Mesenchymal stem cell (in vitro differentiated cells and primary cell): ENCODE measurements at regions not wholly inside any gene's neighbourhood (a gene's known extent, or its start where the extent isn't known, plus 50 kb on each side); places are given as distances from the start of the nearest gene placed in this dataset.

Experiments used
- DNase-seq: peaks from one replicate; pipeline ENCODE4 v3.0.0-alpha.2; 2013
- H2AFZ ChIP-seq: one replicate; pipeline ENCODE4 v1.6.1; 2013; ENCODE audit warnings: low read depth, mild to moderate bottlenecking, control low read depth, inconsistent platforms, low read length, moderate library complexity
- H2AK5ac ChIP-seq: 2 replicates; pipeline ENCODE4 v1.6.1; 2013; ENCODE audit warnings: low read length, moderate library complexity, mild to moderate bottlenecking, inconsistent platforms; ENCODE audit not compliant: severe bottlenecking
- H2BK120ac ChIP-seq: one replicate; pipeline ENCODE4 v1.6.1; 2013; ENCODE audit warnings: low read depth, mild to moderate bottlenecking, inconsistent platforms, low read length, moderate library complexity
- H2BK12ac ChIP-seq, 2 experiments: one replicate each; pipeline ENCODE4 v1.6.1; 2013; ENCODE audit warnings: inconsistent platforms in 2 of 2, low read length in 2 of 2, mild to moderate bottlenecking in 2 of 2, moderate library complexity in 2 of 2, control low read depth in 1 of 2
- H2BK15ac ChIP-seq: one replicate; pipeline ENCODE4 v1.6.1; 2013; ENCODE audit warnings: mild to moderate bottlenecking, low read depth, inconsistent platforms; ENCODE audit not compliant: poor library complexity, severe bottlenecking
- H2BK5ac ChIP-seq: 2 replicates; pipeline ENCODE4 v1.6.1; 2013; ENCODE audit warnings: low read depth, mild to moderate bottlenecking, low read length, control low read depth, inconsistent platforms; ENCODE audit not compliant: poor library complexity, severe bottlenecking
- H3K14ac ChIP-seq, 2 experiments: one replicate each; pipeline ENCODE4 v1.6.1; 2013; ENCODE audit warnings: inconsistent platforms in 2 of 2, low read length in 2 of 2, control low read depth in 1 of 2, mild to moderate bottlenecking in 1 of 2, moderate library complexity in 1 of 2
- H3K18ac ChIP-seq, 2 experiments: one replicate each; pipeline ENCODE4 v1.6.1; 2013; ENCODE audit warnings: inconsistent platforms in 2 of 2, low read length in 2 of 2, control low read depth in 1 of 2, low read depth in 1 of 2, mild to moderate bottlenecking in 1 of 2
- H3K23ac ChIP-seq, 2 experiments: one replicate each; pipeline ENCODE4 v1.6.1; 2013; ENCODE audit warnings: inconsistent platforms in 2 of 2, low read length in 2 of 2, mild to moderate bottlenecking in 2 of 2, moderate library complexity in 2 of 2, control low read depth in 1 of 2
- H3K27ac ChIP-seq: 2 replicates; pipeline ENCODE4 v1.5.1; 2013; ENCODE audit warnings: mild to moderate bottlenecking, moderate library complexity, low read length, control low read depth, inconsistent platforms; ENCODE audit not compliant: poor library complexity, severe bottlenecking
- H3K27me3 ChIP-seq, 2 experiments: 2 replicates each; pipeline versions ENCODE4 v1.6.1 to v1.7.0; 2013; ENCODE audit warnings: low read length in 2 of 2, mild to moderate bottlenecking in 2 of 2, moderate library complexity in 2 of 2, control low read depth in 1 of 2, inconsistent platforms in 1 of 2; ENCODE audit not compliant: control insufficient read depth in 1 of 2, insufficient read depth in 1 of 2
- H3K36me3 ChIP-seq, 2 experiments: 2 replicates each; pipeline versions ENCODE4 v1.6.1 to v1.7.0; 2013; ENCODE audit warnings: low read length in 2 of 2, control low read depth in 1 of 2, inconsistent platforms in 1 of 2, low read depth in 1 of 2, mild to moderate bottlenecking in 1 of 2; ENCODE audit not compliant: insufficient read depth in 2 of 2, control insufficient read depth in 1 of 2
- H3K4ac ChIP-seq, 2 experiments: one replicate each; pipeline ENCODE4 v1.6.1; 2013; ENCODE audit warnings: inconsistent platforms in 2 of 2, low read length in 2 of 2, mild to moderate bottlenecking in 2 of 2, moderate library complexity in 2 of 2, control low read depth in 1 of 2, low read depth in 1 of 2
- H3K4me1 ChIP-seq: 2 replicates; pipeline ENCODE4 v1.6.1; 2013; ENCODE audit warnings: low read depth, low read length, control low read depth; ENCODE audit not compliant: control insufficient read depth, insufficient read depth
- H3K4me2 ChIP-seq: 2 replicates; pipeline ENCODE4 v1.6.1; 2013; ENCODE audit warnings: low read length, mild to moderate bottlenecking, inconsistent platforms; ENCODE audit not compliant: poor library complexity, severe bottlenecking
- H3K4me3 ChIP-seq, 2 experiments: 2 replicates each; pipeline versions ENCODE4 v1.5.1 to v1.7.0; 2013; ENCODE audit warnings: low read length in 2 of 2, mild to moderate bottlenecking in 2 of 2, control low read depth in 1 of 2, low read depth in 1 of 2; ENCODE audit not compliant: insufficient read depth in 1 of 2
- H3K79me1 ChIP-seq: replicated peaks from 2 replicates; pipeline ENCODE4 v1.6.1; 2013; ENCODE audit warnings: mild to moderate bottlenecking, control low read depth, low read length, inconsistent platforms; ENCODE audit not compliant: poor library complexity, severe bottlenecking
- H3K9ac ChIP-seq: 2 replicates; pipeline ENCODE4 v1.7.0; 2013; ENCODE audit warnings: mild to moderate bottlenecking, low read length, moderate library complexity
- H3K9me3 ChIP-seq: 2 replicates; pipeline ENCODE4 v1.7.0; 2013; ENCODE audit warnings: mild to moderate bottlenecking, low read length; ENCODE audit not compliant: control insufficient read depth
- H4K8ac ChIP-seq: one replicate; pipeline ENCODE4 v1.6.1; 2013; ENCODE audit warnings: inconsistent platforms, mild to moderate bottlenecking, low read length, moderate library complexity
- H4K91ac ChIP-seq: one replicate; pipeline ENCODE4 v1.6.1; 2013; ENCODE audit warnings: mild to moderate bottlenecking, low read length, inconsistent platforms
- WGBS: methylation state at CpG from one replicate; pipeline ENCODE4 v1.1.7; 2013; ENCODE audit warnings: mixed read lengths; 5-methylcytosine and 5-hydroxymethylcytosine counted together

DNA sequence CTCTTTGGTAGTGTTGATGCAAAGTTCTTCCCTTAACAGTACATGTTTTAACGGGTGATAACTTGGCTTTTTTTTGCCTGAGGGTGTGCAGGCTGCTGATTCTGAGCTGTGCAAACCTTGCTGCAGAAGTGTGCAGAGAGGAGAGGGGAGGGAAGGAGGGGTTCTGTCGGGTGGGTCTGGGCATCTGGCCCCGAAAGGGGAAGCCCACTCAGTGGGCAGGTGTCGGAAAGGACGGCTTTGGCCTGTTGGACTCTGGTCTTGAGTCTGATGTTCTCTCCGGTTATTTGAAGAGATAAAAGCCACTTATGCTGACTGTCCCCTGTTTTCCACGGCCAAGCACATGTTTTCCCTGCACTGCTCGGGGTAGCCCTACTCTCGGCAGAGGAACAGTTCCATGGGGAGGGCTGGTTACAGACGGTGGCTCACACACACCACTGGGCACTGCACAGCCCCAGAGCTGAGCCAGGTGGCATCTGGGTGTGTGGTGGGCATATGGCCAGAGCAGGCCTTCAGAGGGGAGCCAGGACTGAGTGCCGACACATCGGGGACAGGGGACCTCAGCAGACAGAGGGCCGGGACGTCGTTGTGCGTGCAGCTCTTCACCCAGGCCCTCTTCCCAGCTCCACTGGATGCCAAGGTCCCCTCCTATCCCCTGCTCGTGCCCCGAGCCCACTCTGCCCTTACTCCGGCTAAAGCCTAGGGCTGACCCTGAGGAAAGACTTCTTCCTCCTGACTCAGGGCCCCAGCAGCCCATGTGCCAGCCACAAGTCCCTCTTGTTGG lies 93.2 kb downstream of the TEX29 start:
- no peak overlapping the region for H3K4me2 ChIP-seq
- no peak overlapping the region for H2AFZ ChIP-seq
- H3K36me3 ChIP-seq, result no peaks in the 10 kb centered on the region
- H3K9ac ChIP-seq, result no peak overlapping the region
- H4K91ac ChIP-seq, result no peak overlapping the region
- H4K8ac ChIP-seq, result no peak overlapping the region
- H3K23ac ChIP-seq, result no peak overlapping the region
- DNase-seq, result no peak
- no peak overlapping the region for H2AK5ac ChIP-seq
- no peak overlapping the region for H3K18ac ChIP-seq
- H3K79me1 ChIP-seq, result no peaks in the 10 kb centered on the region
- no peak overlapping the region for H2BK15ac ChIP-seq
- H3K9me3 ChIP-seq, result no peaks in the 10 kb centered on the region
- no peak overlapping the region for H2BK5ac ChIP-seq
- H3K4ac ChIP-seq, result no peak overlapping the region
- no peak overlapping the region for H2BK12ac ChIP-seq
- H3K27me3 ChIP-seq, result peaks cover 0 to 74% of the 10 kb centered on the region in 2 experiments
- H2BK120ac ChIP-seq, result no peak overlapping the region
- H3K4me3 ChIP-seq, result no peak overlapping the region
- H3K4me1 ChIP-seq, result no peaks in the 10 kb centered on the region
- H3K14ac ChIP-seq, result no peak overlapping the region
- 85% methylated on average over 19 of the region's 19 CpGs for WGBS
- H3K27ac ChIP-seq, result no peak overlapping the region

DNA sequence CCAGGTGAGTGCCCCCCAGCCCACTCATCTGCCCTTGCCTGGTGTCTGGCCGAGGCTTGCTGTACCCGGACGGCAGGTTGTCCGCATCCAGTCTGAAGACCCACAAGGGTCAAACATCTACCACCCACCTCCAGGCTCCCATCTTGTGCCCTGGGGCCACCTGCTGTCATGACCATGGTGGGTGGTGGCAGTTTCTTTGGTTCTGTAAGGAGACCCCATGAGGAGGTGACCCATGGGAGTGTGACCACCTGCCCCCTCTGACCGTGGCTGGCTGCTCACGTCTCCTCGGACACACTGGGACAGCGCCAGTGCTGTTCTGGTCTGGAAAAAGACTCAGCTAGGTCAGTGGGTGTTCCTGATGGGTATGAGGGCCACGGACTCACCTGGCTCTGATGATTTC lies 93.9 kb downstream of the TEX29 start:
- H3K4me3 ChIP-seq, result no peak overlapping the region
- no peak overlapping the region for H2AK5ac ChIP-seq
- no peak overlapping the region for H3K23ac ChIP-seq
- H2BK5ac ChIP-seq, result no peak overlapping the region
- H3K18ac ChIP-seq, result no peak overlapping the region
- H3K4ac ChIP-seq, result no peak overlapping the region
- no peak overlapping the region for H4K8ac ChIP-seq
- no peak overlapping the region for H3K14ac ChIP-seq
- 69% methylated on average over 9 of the region's 9 CpGs for WGBS
- H2BK15ac ChIP-seq, result no peak overlapping the region
- H3K27me3 ChIP-seq, result peaks cover 0 to 66% of the 10 kb centered on the region in 2 experiments
- no peak overlapping the region for H4K91ac ChIP-seq
- H3K4me2 ChIP-seq, result no peak overlapping the region
- H2BK120ac ChIP-seq, result no peak overlapping the region
- H3K79me1 ChIP-seq, result no peaks in the 10 kb centered on the region
- H3K27ac ChIP-seq, result no peak overlapping the region
- no peak for DNase-seq
- no peaks in the 10 kb centered on the region for H3K36me3 ChIP-seq
- no peak overlapping the region for H2AFZ ChIP-seq
- H2BK12ac ChIP-seq, result no peak overlapping the region
- no peaks in the 10 kb centered on the region for H3K4me1 ChIP-seq
- no peaks in the 10 kb centered on the region for H3K9me3 ChIP-seq
- H3K9ac ChIP-seq, result no peak overlapping the region

DNA sequence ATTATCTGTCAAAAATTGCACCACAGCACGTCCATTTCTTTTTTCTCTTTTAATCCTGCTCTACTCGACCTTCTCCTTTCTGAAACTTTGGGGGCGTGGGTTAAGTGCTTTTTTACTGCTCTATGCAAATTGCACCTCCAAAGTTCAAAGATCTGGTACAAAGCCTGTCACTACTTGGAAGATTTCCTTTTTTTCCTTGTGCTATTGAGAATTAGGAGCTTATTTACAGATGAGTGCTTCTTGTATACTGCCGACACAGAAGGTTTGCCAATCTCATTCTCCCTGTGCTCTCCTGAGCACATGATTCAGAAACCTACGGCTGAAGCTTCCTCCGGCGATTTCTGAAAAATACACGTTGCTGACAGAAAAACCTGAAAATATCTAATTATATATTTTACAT lies 94.8 kb downstream of the TEX29 start:
- no peak overlapping the region for H2BK12ac ChIP-seq
- H3K27ac ChIP-seq, result no peak overlapping the region
- H2BK15ac ChIP-seq, result no peak overlapping the region
- H3K4me2 ChIP-seq, result no peak overlapping the region
- H4K91ac ChIP-seq, result no peak overlapping the region
- H2BK5ac ChIP-seq, result no peak overlapping the region
- H3K9me3 ChIP-seq, result no peaks in the 10 kb centered on the region
- H3K79me1 ChIP-seq, result no peaks in the 10 kb centered on the region
- no peak overlapping the region for H3K4me3 ChIP-seq
- H2AFZ ChIP-seq, result no peak overlapping the region
- 73% methylated on average over 4 of the region's 8 CpGs for WGBS
- no peak overlapping the region for H3K9ac ChIP-seq
- no peaks in the 10 kb centered on the region for H3K36me3 ChIP-seq
- no peak overlapping the region for H3K4ac ChIP-seq
- H2AK5ac ChIP-seq, result no peak overlapping the region
- H3K23ac ChIP-seq, result no peak overlapping the region
- H3K27me3 ChIP-seq, result peaks cover 0 to 57% of the 10 kb centered on the region in 2 experiments
- no peak overlapping the region for H3K14ac ChIP-seq
- DNase-seq, result no peak
- no peak overlapping the region for H2BK120ac ChIP-seq
- no peak overlapping the region for H4K8ac ChIP-seq
- H3K18ac ChIP-seq, result no peak overlapping the region
- H3K4me1 ChIP-seq, result no peaks in the 10 kb centered on the region

DNA sequence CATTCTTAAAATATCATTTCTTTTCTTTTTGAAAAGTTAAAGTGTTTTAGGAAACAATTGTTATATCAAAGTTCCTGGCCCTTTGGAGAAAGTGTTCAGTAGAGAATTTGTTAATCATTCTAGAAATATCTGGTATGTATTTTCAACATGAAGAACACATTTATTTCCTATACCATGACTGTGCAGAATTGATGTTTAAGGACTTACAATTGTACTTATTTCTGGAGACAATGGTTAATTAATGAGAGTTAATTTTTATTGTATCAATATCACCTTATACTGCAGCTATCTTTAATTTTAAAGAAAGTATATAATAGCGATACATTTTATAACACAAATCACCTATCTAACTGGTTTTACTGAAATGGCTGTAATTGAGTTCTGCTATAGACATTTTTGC lies 95.3 kb downstream of the TEX29 start:
- no CpG with 5 or more reads among the region's 1 CpG for WGBS
- Histone ChIP-seq H2AFZ (no peak overlapping the region), H2BK15ac (no peak overlapping the region), H4K8ac (no peak overlapping the region), H3K23ac (no peak overlapping the region), H3K14ac (no peak overlapping the region), H3K27me3 (peaks cover 0 to 52% of the 10 kb centered on the region in 2 experiments), H3K18ac (no peak overlapping the region), H4K91ac (no peak overlapping the region), H3K4me1 (no peaks in the 10 kb centered on the region), H3K27ac (no peak overlapping the region), H2BK5ac (no peak overlapping the region), H3K4me2 (no peak overlapping the region), H3K9ac (no peak overlapping the region), H3K4ac (no peak overlapping the region), H3K9me3 (no peaks in the 10 kb centered on the region), H3K4me3 (no peak overlapping the region), H2BK120ac (no peak overlapping the region), H3K36me3 (no peaks in the 10 kb centered on the region), H3K79me1 (no peaks in the 10 kb centered on the region), H2BK12ac (no peak overlapping the region), H2AK5ac (no peak overlapping the region)
- no peak for DNase-seq
